GM12878 (cell line): ENCODE measurements at regions not wholly inside any gene's neighbourhood (a gene's known extent, or its start where the extent isn't known, plus 50 kb on each side); places are given as distances from the start of the nearest gene placed in this dataset.

Experiments
- BACH1 ChIP-seq: fragments of 450-650 bp; IDR thresholded peaks from 2 replicates; pipeline ENCODE4 v1.6.1; 2017; ENCODE audit warnings: mild to moderate bottlenecking, borderline replicate concordance
- BHLHE40 ChIP-seq, 2 experiments: fragments of 450-650 bp in 1 of 2; IDR thresholded peaks; 2 replicates each; pipeline ENCODE4 v1.6.1; 2011 to 2017; ENCODE audit warnings: low read depth in 2 of 2, borderline replicate concordance in 1 of 2, improper control_type of control experiment in 1 of 2, low read length in 1 of 2, mild to moderate bottlenecking in 1 of 2
- CTCF ChIP-seq, 3 experiments: IDR thresholded peaks in 2 of 3; conservative IDR thresholded peaks in 1 of 3; 2 replicates each; pipeline ENCODE4 v1.5.1; 2011; ENCODE audit warnings: low read depth in 3 of 3, low read length in 3 of 3, mild to moderate bottlenecking in 3 of 3, control low read depth in 2 of 3, moderate library complexity in 2 of 3, inconsistent platforms in 1 of 3, mixed read lengths in 1 of 3; ENCODE audit not compliant: control insufficient read depth in 2 of 3, insufficient read depth in 1 of 3; ENCODE audit errors: extremely low read depth in 1 of 3
- EZH2 ChIP-seq: IDR thresholded peaks from 2 replicates; pipeline ENCODE4 v1.6.1; 2012; ENCODE audit warnings: low read depth, mild to moderate bottlenecking, control low read depth, inconsistent platforms, low read length, borderline replicate concordance; ENCODE audit not compliant: control insufficient read depth
- FOXK2 ChIP-seq: fragments of 450-650 bp; IDR thresholded peaks from 2 replicates; pipeline ENCODE4 v1.6.1; 2017; ENCODE audit warnings: mild to moderate bottlenecking, moderate library complexity
- KDM1A ChIP-seq: fragments of 200-600 bp; sonication (generic); IDR thresholded peaks from 2 replicates; pipeline ENCODE4 v1.6.1; 2016; ENCODE audit warnings: borderline replicate concordance
- NR2F1 ChIP-seq: fragments of 450-650 bp; conservative IDR thresholded peaks from 2 replicates; pipeline ENCODE4 v1.6.1; 2017; ENCODE audit warnings: mild to moderate bottlenecking
- POLR2A ChIP-seq: IDR thresholded peaks from 2 replicates; pipeline ENCODE4 v1.6.1; 2011; ENCODE audit warnings: low read depth, mild to moderate bottlenecking, low read length
- SP1 ChIP-seq: IDR thresholded peaks from one replicate; pipeline ENCODE4 v1.6.1; 2011; ENCODE audit warnings: low read depth, low read length

- no peak for TF ChIP-seq NR2F1
- no peak for TF ChIP-seq POLR2A
- no peak for TF ChIP-seq EZH2
- TF ChIP-seq KDM1A: no peak
- TF ChIP-seq SP1: no peak
- TF ChIP-seq BHLHE40 (IDR thresholded peaks at IDR 0.05; ENCODE audit: borderline replicate concordance in 1 of 2, low read depth in 2 of 2, low read length in 1 of 2): no peak
- TF ChIP-seq FOXK2: no peak
- no peak for TF ChIP-seq BACH1
- no peak for TF ChIP-seq CTCF (IDR thresholded peaks at IDR 0.05 in 2 of 3, conservative IDR thresholded peaks at IDR 0.05 in 1 of 3; ENCODE audit: control insufficient read depth in 2 of 3, extremely low read depth in 1 of 3, insufficient read depth in 1 of 3, low read depth in 3 of 3, low read length in 3 of 3)
These were observed 371.5 kb downstream of the MED10 start for GRCh38 chr5:6006838-6007314.
